HG03039 (cell line): ENCODE measurements at regions not wholly inside any gene's neighbourhood (a gene's known extent, or its start where the extent isn't known, plus 50 kb on each side); places are given as distances from the start of the nearest gene placed in this dataset.
"Not testable (repeated sequence)": the region's sequence is repeated elsewhere in the genome, so short reads cannot be mapped to it uniquely, and the experiment has no call there.

Experiments used
- ATAC-seq: cut with Tn5 transposase; IDR thresholded peaks from one replicate; pipeline ENCODE4 v1.9.1; 2021; ENCODE audit warnings: mild to moderate bottlenecking, moderate library complexity; ENCODE audit not compliant: unreplicated experiment

- no peak for ATAC-seq
Measured at GRCh38 chr1:105483436-105483835, 1573.0 kb upstream of the PRMT6 start.

GRCh38 chr1:105485207-105485606, 1571.3 kb upstream of the PRMT6 start:
- no peak for ATAC-seq

- no peak for ATAC-seq
Measured at GRCh38 chr1:105492921-105493320, 1563.6 kb upstream of the PRMT6 start.

- no peak for ATAC-seq
Measured at GRCh38 chr1:105516068-105516467, 1540.4 kb upstream of the PRMT6 start.

GRCh38 chr1:105533996-105534395, 1522.5 kb upstream of the PRMT6 start:
- no peak for ATAC-seq

GRCh38 chr1:105544475-105544874, 1512.0 kb upstream of the PRMT6 start:
- ATAC-seq: no peak

- ATAC-seq: no peak
Measured at GRCh38 chr1:105556266-105556665, 1500.2 kb upstream of the PRMT6 start.

GRCh38 chr1:105558023-105558422, 1498.5 kb upstream of the PRMT6 start:
- no peak for ATAC-seq

- ATAC-seq: no peak
Measured at GRCh38 chr1:105565006-105565405, 1491.5 kb upstream of the PRMT6 start.

- no peak for ATAC-seq
Measured at GRCh38 chr1:105585791-105586190, 1470.7 kb upstream of the PRMT6 start.

GRCh38 chr1:105591681-105592080, 1464.8 kb upstream of the PRMT6 start:
- ATAC-seq: no peak

- no peak for ATAC-seq
Measured at GRCh38 chr1:105608713-105609112, 1447.8 kb upstream of the PRMT6 start.

GRCh38 chr1:105626276-105626987, 1430.0 kb upstream of the PRMT6 start:
- no peak for ATAC-seq

- not testable (repeated sequence) for ATAC-seq
Measured at GRCh38 chr1:105631153-105631744, 1425.2 kb upstream of the PRMT6 start.

- ATAC-seq: no peak
Measured at GRCh38 chr1:105632342-105633196, 1423.9 kb upstream of the PRMT6 start.

GRCh38 chr1:105636052-105636451, 1420.4 kb upstream of the PRMT6 start:
- no peak for ATAC-seq

GRCh38 chr1:105641407-105641806, 1415.1 kb upstream of the PRMT6 start:
- ATAC-seq: no peak

- ATAC-seq: no peak
Measured at GRCh38 chr1:105652109-105652508, 1404.4 kb upstream of the PRMT6 start.

- ATAC-seq: no peak
Measured at GRCh38 chr1:105655032-105655431, 1401.4 kb upstream of the PRMT6 start.

- ATAC-seq: no peak
Measured at GRCh38 chr1:105664495-105664894, 1392.0 kb upstream of the PRMT6 start.

- no peak for ATAC-seq
Measured at GRCh38 chr1:105678334-105678733, 1378.1 kb upstream of the PRMT6 start.

- no peak for ATAC-seq
Measured at GRCh38 chr1:105684714-105685113, 1371.8 kb upstream of the PRMT6 start.
